BLaER1 (cell line): ENCODE measurements at regions not wholly inside any gene's neighbourhood (a gene's known extent, or its start where the extent isn't known, plus 50 kb on each side); places are given as distances from the start of the nearest gene placed in this dataset.

Experiments used
- H3K27ac ChIP-seq: shearing (Covaris generic); formaldehyde crosslinking; 2 replicates; pipeline ENCODE4 v1.8.1; 2022
- H3K27me3 ChIP-seq: shearing (Covaris generic); formaldehyde crosslinking; 2 replicates; pipeline ENCODE4 v1.8.1; 2022
- H3K36me3 ChIP-seq: shearing (Covaris generic); formaldehyde crosslinking; 2 replicates; pipeline ENCODE4 v1.8.1; 2022
- H3K4me1 ChIP-seq: shearing (Covaris generic); formaldehyde crosslinking; 2 replicates; pipeline ENCODE4 v1.8.1; 2022
- H3K4me2 ChIP-seq: shearing (Covaris generic); formaldehyde crosslinking; 2 replicates; pipeline ENCODE4 v1.8.1; 2022
- H3K4me3 ChIP-seq: shearing (Covaris generic); formaldehyde crosslinking; 2 replicates; pipeline ENCODE4 v1.8.1; 2022
- H3K9ac ChIP-seq: shearing (Covaris generic); formaldehyde crosslinking; 2 replicates; pipeline ENCODE4 v1.8.1; 2022
- H3K9me3 ChIP-seq: shearing (Covaris generic); formaldehyde crosslinking; 2 replicates; pipeline ENCODE4 v1.8.1; 2022
- H4K20me1 ChIP-seq: shearing (Covaris generic); formaldehyde crosslinking; 2 replicates; pipeline ENCODE4 v1.8.1; 2022
- Cebpa-rat ChIP-seq: shearing (Covaris generic); IDR thresholded peaks from 2 replicates; pipeline ENCODE4 v1.8.1; 2022

DNA sequence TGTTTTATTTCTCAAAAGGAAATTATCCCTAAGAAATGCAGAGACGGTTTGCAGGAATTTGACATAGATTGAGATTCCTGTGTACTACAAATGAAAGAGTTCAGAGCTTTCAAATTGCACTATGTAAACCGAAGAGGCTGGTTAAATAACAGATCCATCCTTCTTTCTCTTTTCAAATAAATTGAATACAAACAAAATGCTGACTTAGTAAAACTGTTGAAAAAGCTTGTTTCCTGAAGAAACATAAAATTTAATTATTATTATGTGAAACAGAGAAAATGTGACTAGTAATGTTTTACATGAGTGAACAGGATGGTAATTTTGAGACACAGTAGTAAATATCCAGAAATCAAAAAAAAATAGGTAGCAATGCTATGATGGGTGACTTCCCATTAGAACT lies 441.2 kb downstream of the LRRIQ3 start:
- Histone ChIP-seq H4K20me1 (no peaks in the 10 kb centered on the region), H3K9me3 (no peaks in the 10 kb centered on the region), H3K36me3 (no peaks in the 10 kb centered on the region), H3K9ac (no peak overlapping the region), H3K4me2 (no peak overlapping the region), H3K4me1 (no peaks in the 10 kb centered on the region), H3K27me3 (no peaks in the 10 kb centered on the region), H3K27ac (no peak overlapping the region), H3K4me3 (no peak overlapping the region)
- no peak for TF ChIP-seq Cebpa-rat

GRCh38 chr1:73755649-73756048 lies 442.3 kb downstream of the LRRIQ3 start:
- TF ChIP-seq Cebpa-rat: no peak
- no peaks in the 10 kb centered on the region for H3K27me3 ChIP-seq
- no peak overlapping the region for H3K9ac ChIP-seq
- H3K9me3 ChIP-seq: no peaks in the 10 kb centered on the region
- no peaks in the 10 kb centered on the region for H4K20me1 ChIP-seq
- H3K4me3 ChIP-seq: no peak overlapping the region
- no peaks in the 10 kb centered on the region for H3K4me1 ChIP-seq
- H3K36me3 ChIP-seq: no peaks in the 10 kb centered on the region
- no peak overlapping the region for H3K27ac ChIP-seq
- H3K4me2 ChIP-seq: no peak overlapping the region

DNA sequence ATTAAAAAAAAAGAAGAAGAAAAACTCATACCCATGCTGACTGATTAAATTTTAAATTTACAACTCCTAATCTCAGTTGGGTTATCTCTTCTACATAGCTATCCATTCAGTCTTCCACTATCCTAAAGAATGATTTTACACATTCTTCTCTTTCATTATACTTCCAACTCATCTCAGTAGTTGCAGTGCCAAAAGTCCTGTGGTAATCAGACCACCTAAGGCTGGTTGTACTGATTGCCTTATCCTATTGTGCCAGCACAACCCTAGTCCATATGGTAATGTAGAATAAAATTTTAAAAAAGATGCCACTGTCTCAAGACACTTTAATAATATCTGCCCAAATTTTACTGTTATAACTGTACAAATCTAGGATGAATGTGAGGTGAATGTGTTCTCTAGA lies 448.0 kb downstream of the LRRIQ3 start:
- Histone ChIP-seq H3K36me3 (no peaks in the 10 kb centered on the region), H3K4me2 (no peak overlapping the region), H4K20me1 (no peaks in the 10 kb centered on the region), H3K4me1 (no peaks in the 10 kb centered on the region), H3K9me3 (no peaks in the 10 kb centered on the region; the same call in 1 of the 2 replicates), H3K4me3 (no peak overlapping the region), H3K9ac (no peak overlapping the region), H3K27ac (no peak overlapping the region), H3K27me3 (no peaks in the 10 kb centered on the region)
- no peak for TF ChIP-seq Cebpa-rat

- Histone ChIP-seq H4K20me1 (no peaks in the 10 kb centered on the region), H3K9me3 (no peaks in the 10 kb centered on the region; the same call in 1 of the 2 replicates), H3K36me3 (no peaks in the 10 kb centered on the region), H3K4me3 (no peak overlapping the region), H3K4me1 (no peaks in the 10 kb centered on the region), H3K27ac (no peak overlapping the region), H3K9ac (no peak overlapping the region), H3K4me2 (no peak overlapping the region), H3K27me3 (no peaks in the 10 kb centered on the region)
- no peak for TF ChIP-seq Cebpa-rat
These were observed 453.0 kb downstream of the LRRIQ3 start for GRCh38 chr1:73744985-73745384.

DNA sequence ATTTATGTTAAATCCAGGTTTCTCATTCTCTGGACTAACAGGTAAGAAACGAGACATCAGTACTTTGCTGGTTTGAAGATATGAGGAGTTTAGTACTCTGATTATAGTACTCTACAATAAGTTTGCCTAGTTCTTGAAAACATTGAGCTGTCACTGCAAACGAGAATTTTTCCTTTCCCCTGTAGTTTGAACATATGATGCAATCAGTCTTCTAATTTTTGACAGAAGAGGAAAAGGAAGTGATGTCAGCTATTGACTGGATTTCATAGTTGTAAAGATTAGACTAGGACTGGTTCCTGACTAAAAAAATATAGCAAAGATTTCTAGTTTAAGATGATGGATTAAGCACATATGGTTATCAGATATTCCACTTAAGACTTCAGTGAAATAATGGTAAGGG lies 461.9 kb downstream of the LRRIQ3 start:
- Histone ChIP-seq H3K36me3 (no peaks in the 10 kb centered on the region), H3K27me3 (no peaks in the 10 kb centered on the region), H4K20me1 (no peaks in the 10 kb centered on the region), H3K27ac (no peak overlapping the region), H3K4me3 (no peak overlapping the region), H3K9me3 (no peaks in the 10 kb centered on the region), H3K4me2 (no peak overlapping the region), H3K9ac (no peak overlapping the region), H3K4me1 (no peaks in the 10 kb centered on the region)
- no peak for TF ChIP-seq Cebpa-rat

DNA sequence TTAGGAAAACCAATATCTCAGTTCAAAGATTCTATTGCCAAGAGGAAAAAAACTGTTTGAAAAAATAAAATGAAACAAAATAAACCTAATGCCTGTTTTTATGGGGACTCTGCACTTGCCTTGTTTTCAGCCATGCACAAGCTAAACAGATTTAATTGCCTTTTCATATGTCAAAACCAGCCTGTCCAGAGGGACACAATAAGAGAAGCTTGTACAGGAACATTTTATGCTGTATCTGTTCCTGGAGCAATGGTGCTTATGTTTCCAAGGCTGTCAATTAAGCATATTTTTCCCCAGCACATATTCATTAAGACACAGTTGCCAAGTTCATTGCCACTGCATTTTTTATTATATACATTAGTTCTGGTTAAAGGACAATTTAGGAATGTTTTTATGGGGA lies 470.9 kb downstream of the LRRIQ3 start:
- Histone ChIP-seq H3K4me3 (no peak overlapping the region), H3K27ac (no peak overlapping the region), H4K20me1 (no peaks in the 10 kb centered on the region), H3K36me3 (no peaks in the 10 kb centered on the region), H3K27me3 (no peaks in the 10 kb centered on the region), H3K9ac (no peak overlapping the region), H3K4me1 (no peaks in the 10 kb centered on the region), H3K4me2 (no peak overlapping the region), H3K9me3 (no peaks in the 10 kb centered on the region)
- TF ChIP-seq Cebpa-rat: no peak

GRCh38 chr1:73722055-73722454 lies 475.9 kb downstream of the LRRIQ3 start:
- Histone ChIP-seq H3K27me3 (no peaks in the 10 kb centered on the region), H3K4me2 (no peak overlapping the region), H3K9me3 (no peaks in the 10 kb centered on the region), H4K20me1 (no peaks in the 10 kb centered on the region), H3K4me1 (no peaks in the 10 kb centered on the region), H3K36me3 (no peaks in the 10 kb centered on the region), H3K9ac (no peak overlapping the region), H3K27ac (no peak overlapping the region), H3K4me3 (no peak overlapping the region)
- no peak for TF ChIP-seq Cebpa-rat

DNA sequence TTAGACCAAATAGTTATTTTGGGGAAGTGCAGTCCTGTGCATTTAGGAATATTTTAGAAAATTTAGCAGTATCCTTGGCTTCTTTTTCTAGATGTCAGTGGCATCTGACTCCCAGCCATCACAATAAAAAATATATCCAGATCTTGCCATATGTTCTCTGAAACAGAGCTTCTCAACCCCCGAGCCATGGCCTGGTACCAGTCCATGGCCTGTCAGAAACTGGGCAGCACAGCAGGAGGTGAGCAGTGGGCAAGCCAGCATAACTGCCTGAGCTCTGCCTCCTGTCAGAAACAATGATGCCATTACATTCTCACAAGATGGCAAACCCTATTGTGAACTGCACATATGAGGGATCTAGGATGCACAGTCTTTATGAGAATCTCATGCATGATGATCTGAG lies 480.0 kb downstream of the LRRIQ3 start:
- H3K9ac ChIP-seq: no peak overlapping the region
- H3K4me1 ChIP-seq: no peaks in the 10 kb centered on the region
- no peaks in the 10 kb centered on the region for H3K9me3 ChIP-seq
- no peak overlapping the region for H3K4me3 ChIP-seq
- no peak overlapping the region for H3K27ac ChIP-seq
- H3K27me3 ChIP-seq: no peaks in the 10 kb centered on the region
- no peak overlapping the region for H3K4me2 ChIP-seq
- TF ChIP-seq Cebpa-rat: no peak
- no peaks in the 10 kb centered on the region for H4K20me1 ChIP-seq
- H3K36me3 ChIP-seq: no peaks in the 10 kb centered on the region

DNA sequence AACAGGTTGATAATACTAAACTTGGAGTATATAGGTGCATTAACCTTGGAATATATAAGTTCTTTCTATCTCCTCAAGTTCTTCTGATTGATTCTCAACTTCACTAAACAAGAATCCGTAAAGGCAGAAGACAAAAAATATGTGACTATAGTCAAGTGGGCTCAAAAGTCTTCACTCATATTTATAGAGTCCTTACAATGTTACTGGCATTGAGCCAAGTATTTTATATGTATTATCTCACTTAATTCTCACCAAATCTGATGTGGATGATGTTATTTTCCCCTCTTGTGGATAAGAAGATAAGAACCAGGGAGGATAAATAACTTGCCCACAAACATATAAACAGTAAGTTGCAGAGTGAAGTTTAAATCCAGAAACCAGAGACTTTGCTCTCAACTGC lies 486.9 kb downstream of the LRRIQ3 start:
- Histone ChIP-seq H3K27ac (no peak overlapping the region), H3K27me3 (no peaks in the 10 kb centered on the region), H3K9me3 (no peaks in the 10 kb centered on the region), H3K9ac (no peak overlapping the region), H3K4me3 (no peak overlapping the region), H3K36me3 (no peaks in the 10 kb centered on the region), H4K20me1 (no peaks in the 10 kb centered on the region), H3K4me1 (no peaks in the 10 kb centered on the region), H3K4me2 (no peak overlapping the region)
- TF ChIP-seq Cebpa-rat: no peak

GRCh38 chr1:73701826-73702225 lies 496.1 kb downstream of the LRRIQ3 start:
- Histone ChIP-seq H4K20me1 (no peaks in the 10 kb centered on the region), H3K4me2 (no peak overlapping the region), H3K27me3 (no peaks in the 10 kb centered on the region), H3K27ac (no peak overlapping the region), H3K36me3 (no peaks in the 10 kb centered on the region), H3K4me1 (no peaks in the 10 kb centered on the region), H3K9me3 (no peaks in the 10 kb centered on the region), H3K4me3 (no peak overlapping the region), H3K9ac (no peak overlapping the region)
- no peak for TF ChIP-seq Cebpa-rat

DNA sequence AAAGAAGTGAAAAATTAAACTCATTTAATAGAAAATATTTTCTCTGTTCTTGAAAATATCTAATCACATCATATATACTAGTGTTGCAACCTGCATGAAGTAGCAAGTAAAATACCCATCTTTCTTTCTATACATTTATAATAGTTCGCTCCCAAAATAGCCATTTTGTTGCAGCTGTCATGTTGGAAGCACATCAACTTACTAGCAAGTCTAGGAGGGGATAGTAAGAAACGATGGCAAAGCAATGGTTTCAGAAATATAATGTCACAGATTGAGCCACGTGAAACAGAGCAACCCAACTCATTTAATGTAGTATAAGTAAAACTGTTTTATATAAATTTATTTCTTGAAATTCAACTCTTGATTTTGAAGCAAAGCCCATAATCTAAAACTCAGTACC lies 521.8 kb downstream of the LRRIQ3 start:
- no peak for TF ChIP-seq Cebpa-rat
- H3K9me3 ChIP-seq: no peaks in the 10 kb centered on the region

More for the DNA sequence above, 521.8 kb downstream of the LRRIQ3 start:
- Histone ChIP-seq H3K4me2 (no peak overlapping the region), H3K4me3 (no peak overlapping the region), H3K27ac (no peak overlapping the region), H3K27me3 (no peaks in the 10 kb centered on the region), H4K20me1 (no peaks in the 10 kb centered on the region), H3K36me3 (no peaks in the 10 kb centered on the region), H3K9ac (no peak overlapping the region), H3K4me1 (no peaks in the 10 kb centered on the region)
